Sigmoid colon (tissue), 6 donors: ENCODE measurements at regions not wholly inside any gene's neighbourhood (a gene's known extent, or its start where the extent isn't known, plus 50 kb on each side); places are given as distances from the start of the nearest gene placed in this dataset.

ENCODE experiments used
- DNase-seq: peaks from one replicate; pipeline ENCODE4 v3.0.0-alpha.2; 2019
- H3K27ac ChIP-seq, 4 donors: fragments of 200-600 bp; sonication (generic); one replicate each; pipeline ENCODE4 v1.5.1; 2016 to 2019; ENCODE audit warnings: mild to moderate bottlenecking in 1 of 4
- H3K27me3 ChIP-seq, 3 donors: fragments of 200-600 bp; sonication (generic); one replicate each; pipeline ENCODE4 v1.5.1; 2019; ENCODE audit warnings: mild to moderate bottlenecking in 1 of 3
- H3K36me3 ChIP-seq, 4 donors: fragments of 200-600 bp; sonication (generic); one replicate each; pipeline ENCODE4 v1.5.1; 2016 to 2019
- H3K4me1 ChIP-seq, 4 donors: fragments of 200-600 bp; sonication (generic); one replicate each; pipeline ENCODE4 v1.5.1; 2017 to 2019
- H3K4me3 ChIP-seq, 4 donors: fragments of 200-600 bp; sonication (generic); one replicate each; pipeline ENCODE4 v1.5.1; 2017 to 2019; ENCODE audit warnings: mild to moderate bottlenecking in 2 of 4, moderate library complexity in 1 of 4
- H3K9me3 ChIP-seq, 4 donors: fragments of 200-600 bp in 3 of 4; sonication (generic) in 3 of 4; one replicate each; pipeline versions ENCODE4 v1.5.1 to v1.6.1; 2013 to 2019
- EP300 ChIP-seq, 4 donors: sonication (generic); formaldehyde crosslinking; IDR thresholded peaks; one replicate each; pipeline ENCODE4 v1.6.1; 2017; ENCODE audit warnings: antibody characterized with exemption in 4 of 4
- POLR2A ChIP-seq, 2 donors: fragments of 450-650 bp; IDR thresholded peaks; one replicate each; pipeline ENCODE4 v1.6.1; 2016; ENCODE audit warnings: antibody characterized with exemption in 2 of 2, mild to moderate bottlenecking in 2 of 2, moderate library complexity in 2 of 2
- POLR2AphosphoS5 ChIP-seq, 4 donors: sonication (generic); formaldehyde crosslinking; IDR thresholded peaks; one replicate each; pipeline ENCODE4 v1.6.1; 2017; ENCODE audit warnings: antibody characterized with exemption in 4 of 4
- WGBS, 2 donors: extraction: QIAGEN DNeasy Blood & Tissue Kit; methylation state at CpG; one replicate each; pipeline ENCODE4 v1.1.7; 2013; 5-methylcytosine and 5-hydroxymethylcytosine counted together
- intact Hi-C: fragments of 100-400 bp; cut with DNase I; formaldehyde crosslinking; loops from one replicate; pipeline ENCODE4 v1.15.1; 2023
- TF ChIP-seq, protein P1 (sequence below), 4 experiments: fragments of 450-650 bp in 3 of 4; fragments of 200-600 bp in 1 of 4; IDR thresholded peaks; one replicate each; pipeline ENCODE4 v1.5.1; 2016 to 2019; ENCODE audit warnings: antibody characterized with exemption in 4 of 4, mild to moderate bottlenecking in 3 of 4, moderate library complexity in 2 of 4
- donor health status: healthy with polysubstance abuse.
- donor health status: healthy.

DNA sequence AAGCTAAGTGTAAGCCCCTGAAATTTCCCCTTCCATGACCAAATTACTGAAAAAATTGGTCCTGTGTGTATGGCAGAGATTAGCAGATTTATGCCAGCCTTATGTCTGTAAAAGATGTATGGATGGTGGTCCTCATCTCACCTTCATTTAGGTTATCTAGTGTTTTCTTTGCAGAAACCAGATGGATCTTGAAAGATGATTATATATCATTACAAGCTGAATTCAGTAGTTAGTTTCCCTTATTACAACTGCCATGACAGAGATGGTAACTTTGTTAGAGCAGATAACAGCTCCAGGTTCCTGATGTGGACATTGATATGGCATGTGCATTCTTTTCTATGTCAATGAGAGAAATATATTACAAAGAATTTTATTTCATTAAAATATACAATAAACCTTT, 1403.2 kb upstream of the CDH6 start:
- Histone ChIP-seq H3K27ac (no peak overlapping the region), H3K27me3 (no peaks in the 10 kb centered on the region), H3K9me3 (no peaks in the 10 kb centered on the region), H3K4me3 (no peak overlapping the region), H3K36me3 (no peaks in the 10 kb centered on the region), H3K4me1 (no peaks in the 10 kb centered on the region)
- no peak for TF ChIP-seq EP300 (IDR thresholded peaks at IDR 0.05)
- intact Hi-C loops: no loop called here
- no peak for DNase-seq

DNA sequence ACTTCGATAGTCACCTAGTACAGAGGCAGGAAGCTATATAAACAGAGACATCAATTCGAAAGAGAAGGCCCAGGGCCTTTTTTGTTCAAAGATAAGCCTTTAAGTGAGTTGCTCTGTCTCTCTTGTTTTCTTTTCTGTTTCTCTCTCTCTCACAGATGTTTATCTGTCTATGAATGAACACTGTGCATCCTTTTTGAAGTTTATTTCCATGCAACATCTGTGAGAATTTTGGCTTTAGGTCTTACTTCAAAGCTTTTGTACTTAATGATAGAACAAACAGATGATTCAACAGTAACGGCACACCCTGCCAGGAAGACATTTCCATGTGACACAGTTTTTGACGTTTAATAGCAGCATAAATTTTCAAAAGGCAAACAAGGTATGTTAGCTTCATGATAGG, 1413.1 kb upstream of the CDH6 start:
- intact Hi-C loops: no loop called here
- no peak for DNase-seq
- no peaks in the 10 kb centered on the region for H3K36me3 ChIP-seq
- H3K4me1 ChIP-seq: no peaks in the 10 kb centered on the region
- no peak overlapping the region for H3K27ac ChIP-seq
- no peak for TF ChIP-seq EP300 (IDR thresholded peaks at IDR 0.05)
- TF ChIP-seq, protein P1, sequence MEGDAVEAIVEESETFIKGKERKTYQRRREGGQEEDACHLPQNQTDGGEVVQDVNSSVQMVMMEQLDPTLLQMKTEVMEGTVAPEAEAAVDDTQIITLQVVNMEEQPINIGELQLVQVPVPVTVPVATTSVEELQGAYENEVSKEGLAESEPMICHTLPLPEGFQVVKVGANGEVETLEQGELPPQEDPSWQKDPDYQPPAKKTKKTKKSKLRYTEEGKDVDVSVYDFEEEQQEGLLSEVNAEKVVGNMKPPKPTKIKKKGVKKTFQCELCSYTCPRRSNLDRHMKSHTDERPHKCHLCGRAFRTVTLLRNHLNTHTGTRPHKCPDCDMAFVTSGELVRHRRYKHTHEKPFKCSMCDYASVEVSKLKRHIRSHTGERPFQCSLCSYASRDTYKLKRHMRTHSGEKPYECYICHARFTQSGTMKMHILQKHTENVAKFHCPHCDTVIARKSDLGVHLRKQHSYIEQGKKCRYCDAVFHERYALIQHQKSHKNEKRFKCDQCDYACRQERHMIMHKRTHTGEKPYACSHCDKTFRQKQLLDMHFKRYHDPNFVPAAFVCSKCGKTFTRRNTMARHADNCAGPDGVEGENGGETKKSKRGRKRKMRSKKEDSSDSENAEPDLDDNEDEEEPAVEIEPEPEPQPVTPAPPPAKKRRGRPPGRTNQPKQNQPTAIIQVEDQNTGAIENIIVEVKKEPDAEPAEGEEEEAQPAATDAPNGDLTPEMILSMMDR (IDR thresholded peaks at IDR 0.05): no peak
- TF ChIP-seq POLR2A (IDR thresholded peaks at IDR 0.05): no peak
- TF ChIP-seq POLR2AphosphoS5 (IDR thresholded peaks at IDR 0.05): no peak
- H3K4me3 ChIP-seq: no peak overlapping the region
- H3K9me3 ChIP-seq: no peaks in the 10 kb centered on the region
- H3K27me3 ChIP-seq: no peaks in the 10 kb centered on the region
- 33 to 53% methylated on average over 4 of the region's 4 CpGs for WGBS, 2 donors

DNA sequence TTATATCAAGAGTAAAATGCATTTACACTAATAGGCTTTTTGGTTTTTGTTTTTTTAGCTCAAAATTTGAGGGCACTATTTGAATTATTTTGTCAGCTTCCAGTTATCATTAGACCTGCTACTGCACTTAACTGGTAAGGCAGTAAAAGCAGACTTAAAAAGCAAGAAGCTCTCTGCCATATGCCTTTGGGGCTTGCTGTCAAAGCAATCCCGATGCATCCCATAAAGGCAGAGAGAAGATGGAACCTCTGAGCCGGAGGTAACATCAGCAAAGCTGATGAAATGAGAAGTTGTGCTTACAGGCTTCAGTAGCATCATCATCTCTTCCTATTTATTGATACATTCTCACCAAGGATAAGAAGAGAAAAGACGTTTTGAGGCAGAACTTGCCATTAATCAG, 1414.3 kb upstream of the CDH6 start:
- no peak for DNase-seq
- Histone ChIP-seq H3K4me3 (no peak overlapping the region), H3K27me3 (no peaks in the 10 kb centered on the region), H3K36me3 (no peaks in the 10 kb centered on the region), H3K4me1 (no peaks in the 10 kb centered on the region), H3K27ac (no peak overlapping the region), H3K9me3 (no peaks in the 10 kb centered on the region)
- intact Hi-C loops: no loop called here
- 56 to 64% methylated on average over 3 of the region's 3 CpGs for WGBS, 2 donors
- no peak for TF ChIP-seq POLR2AphosphoS5 (IDR thresholded peaks at IDR 0.05)
- TF ChIP-seq, protein P1 (IDR thresholded peaks at IDR 0.05): no peak
- TF ChIP-seq EP300 (IDR thresholded peaks at IDR 0.05): no peak
- no peak for TF ChIP-seq POLR2A (IDR thresholded peaks at IDR 0.05)

DNA sequence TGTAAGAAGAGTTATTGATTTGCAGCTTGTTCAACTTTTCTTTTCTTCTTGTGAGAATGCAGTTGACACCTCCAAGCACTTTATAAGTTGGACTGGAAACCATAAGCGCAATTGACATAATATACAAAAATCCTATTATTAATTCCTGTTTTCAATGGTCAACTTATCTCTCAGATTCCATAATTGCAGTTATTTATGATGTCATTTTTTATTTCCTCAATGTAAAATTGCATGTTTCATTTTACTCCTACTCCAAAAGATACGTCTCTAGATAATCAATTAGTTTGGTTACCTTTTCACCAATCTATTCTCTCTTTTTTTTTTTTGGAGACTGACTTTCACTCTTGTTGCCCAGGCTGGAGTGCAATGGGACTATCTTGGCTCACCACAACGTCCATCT, 1416.1 kb upstream of the CDH6 start:
- DNase-seq: no peak
- H3K27ac ChIP-seq: no peak overlapping the region
- no peaks in the 10 kb centered on the region for H3K27me3 ChIP-seq
- H3K36me3 ChIP-seq: no peaks in the 10 kb centered on the region
- intact Hi-C loops: no loop called here
- 78 to 85% methylated on average over 3 of the region's 3 CpGs for WGBS, 2 donors
- H3K9me3 ChIP-seq: no peaks in the 10 kb centered on the region
- no peak overlapping the region for H3K4me3 ChIP-seq
- TF ChIP-seq POLR2AphosphoS5 (IDR thresholded peaks at IDR 0.05) (no peak), POLR2A (IDR thresholded peaks at IDR 0.05) (no peak), EP300 (IDR thresholded peaks at IDR 0.05) (no peak)
- TF ChIP-seq, protein P1 (IDR thresholded peaks at IDR 0.05): no peak
- no peaks in the 10 kb centered on the region for H3K4me1 ChIP-seq

DNA sequence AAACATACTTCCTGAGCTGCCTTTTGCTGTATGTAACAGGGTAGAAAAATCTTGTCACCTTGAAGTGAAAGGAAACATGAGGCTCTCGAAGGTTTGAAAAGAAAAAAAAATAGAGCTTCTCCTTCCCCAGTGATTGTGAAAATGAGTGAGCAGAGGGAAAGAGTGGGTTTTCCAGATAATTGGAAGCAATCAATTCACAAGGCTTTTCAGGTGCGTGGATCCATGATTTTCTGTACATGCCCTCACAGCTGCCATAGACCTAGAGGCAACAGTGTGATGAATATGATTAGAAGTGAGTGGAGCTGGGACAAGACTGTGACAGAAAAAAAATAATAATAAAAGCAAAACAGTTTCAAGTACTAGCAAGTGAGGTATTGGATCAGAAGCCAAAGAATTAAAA, 1422.5 kb upstream of the CDH6 start:
- DNase-seq: no peak
- Histone ChIP-seq H3K4me1 (no peaks in the 10 kb centered on the region), H3K4me3 (no peak overlapping the region), H3K27me3 (no peaks in the 10 kb centered on the region), H3K9me3 (no peaks in the 10 kb centered on the region), H3K27ac (no peak overlapping the region), H3K36me3 (no peaks in the 10 kb centered on the region)
- intact Hi-C loops: no loop called here
- 53 to 68% methylated on average over 2 of the region's 2 CpGs for WGBS, 2 donors
- TF ChIP-seq EP300 (IDR thresholded peaks at IDR 0.05): no peak
- TF ChIP-seq POLR2A (IDR thresholded peaks at IDR 0.05): no peak
- TF ChIP-seq, protein P1 (IDR thresholded peaks at IDR 0.05): no peak
- TF ChIP-seq POLR2AphosphoS5 (IDR thresholded peaks at IDR 0.05): no peak
